Gastrocnemius medialis (tissue), 4 donors: ENCODE measurements at regions not wholly inside any gene's neighbourhood (a gene's known extent, or its start where the extent isn't known, plus 50 kb on each side); places are given as distances from the start of the nearest gene placed in this dataset.

ENCODE experiments used
- POLR2A ChIP-seq, 2 donors: fragments of 450-650 bp; IDR thresholded peaks; one replicate each; pipeline ENCODE4 v1.6.1; 2017; ENCODE audit warnings: antibody characterized with exemption in 2 of 2, mild to moderate bottlenecking in 2 of 2, moderate library complexity in 2 of 2
- TF ChIP-seq, protein P1 (sequence below), 5 experiments: fragments of 450-650 bp in 3 of 5; fragments of 200-600 bp in 2 of 5; sonication (generic) in 2 of 5; IDR thresholded peaks in 4 of 5; conservative IDR thresholded peaks in 1 of 5; 1 replicate in 4 of 5; 2 replicates in 1 of 5; pipeline ENCODE4 v1.5.1; 2016 to 2019; ENCODE audit warnings: antibody characterized with exemption in 5 of 5, mild to moderate bottlenecking in 3 of 5, moderate library complexity in 3 of 5

DNA sequence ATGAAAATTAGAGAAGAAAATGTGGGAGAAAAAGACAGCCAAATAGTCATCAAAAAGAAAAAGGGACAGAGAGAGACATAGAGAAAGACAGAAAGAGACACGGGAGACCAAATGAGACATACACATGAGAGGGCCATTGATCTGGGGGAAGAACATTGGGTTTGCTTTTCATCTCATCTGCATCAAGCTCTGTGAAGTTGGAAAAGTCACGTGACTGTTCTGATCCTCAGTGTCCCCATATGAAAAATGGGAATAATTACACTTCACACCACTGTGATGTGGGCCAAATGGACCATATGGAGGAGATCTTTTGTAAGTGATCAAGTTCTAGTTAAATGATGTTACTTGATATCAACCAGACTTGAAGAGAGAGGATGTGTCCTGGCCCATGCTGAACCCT is 147.1 kb upstream of the NRXN3 start:
- TF ChIP-seq, protein P1, sequence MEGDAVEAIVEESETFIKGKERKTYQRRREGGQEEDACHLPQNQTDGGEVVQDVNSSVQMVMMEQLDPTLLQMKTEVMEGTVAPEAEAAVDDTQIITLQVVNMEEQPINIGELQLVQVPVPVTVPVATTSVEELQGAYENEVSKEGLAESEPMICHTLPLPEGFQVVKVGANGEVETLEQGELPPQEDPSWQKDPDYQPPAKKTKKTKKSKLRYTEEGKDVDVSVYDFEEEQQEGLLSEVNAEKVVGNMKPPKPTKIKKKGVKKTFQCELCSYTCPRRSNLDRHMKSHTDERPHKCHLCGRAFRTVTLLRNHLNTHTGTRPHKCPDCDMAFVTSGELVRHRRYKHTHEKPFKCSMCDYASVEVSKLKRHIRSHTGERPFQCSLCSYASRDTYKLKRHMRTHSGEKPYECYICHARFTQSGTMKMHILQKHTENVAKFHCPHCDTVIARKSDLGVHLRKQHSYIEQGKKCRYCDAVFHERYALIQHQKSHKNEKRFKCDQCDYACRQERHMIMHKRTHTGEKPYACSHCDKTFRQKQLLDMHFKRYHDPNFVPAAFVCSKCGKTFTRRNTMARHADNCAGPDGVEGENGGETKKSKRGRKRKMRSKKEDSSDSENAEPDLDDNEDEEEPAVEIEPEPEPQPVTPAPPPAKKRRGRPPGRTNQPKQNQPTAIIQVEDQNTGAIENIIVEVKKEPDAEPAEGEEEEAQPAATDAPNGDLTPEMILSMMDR (IDR thresholded peaks at IDR 0.05 in 4 of 5, conservative IDR thresholded peaks at IDR 0.05 in 1 of 5): no peak
- no peak for TF ChIP-seq POLR2A (IDR thresholded peaks at IDR 0.05)
